ENCODE measurements at regions not wholly inside any gene's neighbourhood (a gene's known extent, or its start where the extent isn't known, plus 50 kb on each side); places are given as distances from the start of the nearest gene placed in this dataset.

- no peak for TF ChIP-seq EZH2 (IDR thresholded peaks at IDR 0.05; ENCODE audit: borderline replicate concordance, low read depth, low read length, poor library complexity, severe bottlenecking)
- TF ChIP-seq CTCF (conservative IDR thresholded peaks at IDR 0.05; ENCODE audit: low read depth, low read length), result no peak
Measured at GRCh38 chr2:66343259-66343658, 91.7 kb upstream of the MEIS1 start.
